Central memory CD8-positive, alpha-beta T cell (primary cell): ENCODE measurements at regions not wholly inside any gene's neighbourhood (a gene's known extent, or its start where the extent isn't known, plus 50 kb on each side); places are given as distances from the start of the nearest gene placed in this dataset.

Experiments
- ATAC-seq: fragments of 150-1000 bp; cut with Tn5 transposase; replicated peaks from 2 replicates; pipeline ENCODE4 v1.10.0; 2022; ENCODE audit warnings: mild to moderate bottlenecking, moderate FRiP score, moderate number of reproducible peaks; ENCODE audit not compliant: poor library complexity, severe bottlenecking; ENCODE audit errors: extremely low read depth
- DNase-seq, 2 donors: peaks; one replicate each; pipeline ENCODE4 v3.0.0; 2021; ENCODE audit warnings: low spot score in 2 of 2
- H3K27ac Mint-ChIP-seq: one replicate; pipeline ENCODE4 v1.8.0; 2022; ENCODE audit warnings: low read depth, mild to moderate bottlenecking, moderate library complexity, mixed read lengths
- H3K27me3 Mint-ChIP-seq: one replicate; pipeline ENCODE4 v1.8.0; 2022; ENCODE audit warnings: mixed read lengths
- H3K36me3 Mint-ChIP-seq: one replicate; pipeline ENCODE4 v1.8.0; 2022; ENCODE audit warnings: mild to moderate bottlenecking, moderate library complexity, mixed read lengths; ENCODE audit not compliant: insufficient read depth
- H3K4me1 Mint-ChIP-seq: one replicate; pipeline ENCODE4 v1.8.0; 2022; ENCODE audit warnings: mixed read lengths
- H3K4me3 Mint-ChIP-seq: one replicate; pipeline ENCODE4 v1.8.0; 2022; ENCODE audit warnings: mild to moderate bottlenecking, moderate library complexity, mixed read lengths
- H3K9me3 Mint-ChIP-seq: one replicate; pipeline ENCODE4 v1.8.0; 2022; ENCODE audit warnings: mixed read lengths

DNA sequence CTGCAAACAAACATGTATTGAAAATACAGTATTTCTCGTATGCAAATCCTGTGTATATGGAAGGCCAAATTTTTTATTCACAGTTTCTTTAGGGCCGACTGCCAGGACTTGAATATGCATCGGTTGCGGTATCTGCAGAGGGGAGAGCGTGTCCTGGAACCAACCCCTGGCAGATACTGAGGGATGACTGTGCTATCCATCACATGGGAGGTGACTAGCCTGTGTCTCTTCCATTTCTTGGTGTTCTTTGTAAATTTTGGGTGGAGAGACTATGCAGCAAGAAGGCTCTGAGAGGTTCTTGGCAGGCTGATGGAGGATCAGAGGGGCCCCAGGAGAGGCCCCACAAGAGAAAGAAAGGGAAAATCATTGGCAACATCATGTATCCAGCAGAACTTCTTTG, 384.3 kb downstream of the YTHDC2 start:
- Mint-ChIP-seq H3K27me3 (no peaks in the 10 kb centered on the region), H3K4me3 (no peak overlapping the region), H3K9me3 (no peaks in the 10 kb centered on the region), H3K27ac (no peak overlapping the region), H3K36me3 (no peaks in the 10 kb centered on the region), H3K4me1 (no peaks in the 10 kb centered on the region)
- ATAC-seq: no peak
- DNase-seq: no peak

DNA sequence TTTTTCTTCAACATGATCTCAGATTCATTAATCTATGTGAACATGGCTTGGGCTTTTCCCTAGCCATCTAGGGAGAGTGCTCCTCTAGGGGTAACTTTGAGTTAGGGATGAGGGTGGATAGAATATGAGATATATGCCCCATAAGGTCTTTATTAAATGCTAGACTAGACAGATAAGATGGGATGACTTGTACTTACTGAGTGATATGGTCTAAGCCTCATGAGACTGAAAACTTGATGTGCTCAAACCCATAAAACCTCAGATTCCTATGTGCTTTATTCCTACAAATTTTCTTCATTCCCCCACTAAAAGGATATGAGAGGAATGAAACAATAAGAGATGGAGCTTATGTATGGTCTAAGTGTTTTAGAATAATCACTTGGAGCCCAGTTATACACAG, 386.6 kb downstream of the YTHDC2 start:
- no peaks in the 10 kb centered on the region for H3K9me3 Mint-ChIP-seq
- DNase-seq (no peak), ATAC-seq (no peak)
- H3K27me3 Mint-ChIP-seq: no peaks in the 10 kb centered on the region
- no peak overlapping the region for H3K27ac Mint-ChIP-seq
- no peak overlapping the region for H3K4me3 Mint-ChIP-seq
- H3K36me3 Mint-ChIP-seq: no peaks in the 10 kb centered on the region
- no peaks in the 10 kb centered on the region for H3K4me1 Mint-ChIP-seq

DNA sequence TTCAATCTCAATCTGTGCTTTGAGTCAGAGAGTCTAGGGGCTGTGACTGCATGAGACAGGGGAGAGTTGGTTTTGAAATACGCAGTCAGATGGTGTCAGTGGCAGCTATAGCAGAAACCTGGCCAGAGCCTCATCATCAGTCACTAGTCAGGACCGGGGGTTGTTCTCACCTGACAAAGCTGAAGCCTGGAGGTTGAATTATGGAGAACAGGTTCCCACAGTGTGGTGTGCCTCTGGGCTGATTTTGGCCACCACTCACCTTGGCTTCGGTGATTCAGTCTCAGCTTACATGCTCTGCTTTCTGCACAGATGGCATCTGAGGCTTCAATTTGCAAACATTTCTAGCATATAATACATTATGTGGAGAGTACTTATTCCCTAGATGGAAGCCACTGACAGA, 387.3 kb downstream of the YTHDC2 start:
- no peak overlapping the region for H3K27ac Mint-ChIP-seq
- no peaks in the 10 kb centered on the region for H3K27me3 Mint-ChIP-seq
- H3K36me3 Mint-ChIP-seq: no peaks in the 10 kb centered on the region
- H3K9me3 Mint-ChIP-seq: no peaks in the 10 kb centered on the region
- DNase-seq: no peak
- ATAC-seq: no peak
- H3K4me1 Mint-ChIP-seq: no peaks in the 10 kb centered on the region
- H3K4me3 Mint-ChIP-seq: no peak overlapping the region

DNA sequence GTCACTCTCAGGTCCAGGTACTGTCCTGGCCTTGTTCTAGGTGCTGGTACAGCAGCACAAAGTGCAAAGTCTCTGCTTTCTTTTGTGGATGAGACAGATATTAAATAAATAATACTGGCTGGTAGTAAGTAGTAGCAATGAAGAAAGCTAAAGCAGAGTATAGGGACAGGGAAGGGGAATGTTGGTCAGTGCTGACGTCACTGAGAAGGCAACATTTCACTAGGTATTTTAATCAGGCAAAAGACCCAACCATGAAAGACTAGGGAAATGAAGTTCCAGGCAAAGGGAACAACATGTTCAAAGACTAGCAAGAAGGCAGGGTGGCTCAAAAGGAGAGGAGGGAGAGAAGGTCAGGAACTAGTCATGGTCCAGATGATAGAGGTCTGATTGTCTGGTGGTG, 388.2 kb downstream of the YTHDC2 start:
- ATAC-seq: no peak
- no peaks in the 10 kb centered on the region for H3K9me3 Mint-ChIP-seq
- no peak overlapping the region for H3K27ac Mint-ChIP-seq
- H3K27me3 Mint-ChIP-seq: no peaks in the 10 kb centered on the region
- no peaks in the 10 kb centered on the region for H3K36me3 Mint-ChIP-seq
- H3K4me1 Mint-ChIP-seq: no peaks in the 10 kb centered on the region
- no peak overlapping the region for H3K4me3 Mint-ChIP-seq
- DNase-seq: no peak

DNA sequence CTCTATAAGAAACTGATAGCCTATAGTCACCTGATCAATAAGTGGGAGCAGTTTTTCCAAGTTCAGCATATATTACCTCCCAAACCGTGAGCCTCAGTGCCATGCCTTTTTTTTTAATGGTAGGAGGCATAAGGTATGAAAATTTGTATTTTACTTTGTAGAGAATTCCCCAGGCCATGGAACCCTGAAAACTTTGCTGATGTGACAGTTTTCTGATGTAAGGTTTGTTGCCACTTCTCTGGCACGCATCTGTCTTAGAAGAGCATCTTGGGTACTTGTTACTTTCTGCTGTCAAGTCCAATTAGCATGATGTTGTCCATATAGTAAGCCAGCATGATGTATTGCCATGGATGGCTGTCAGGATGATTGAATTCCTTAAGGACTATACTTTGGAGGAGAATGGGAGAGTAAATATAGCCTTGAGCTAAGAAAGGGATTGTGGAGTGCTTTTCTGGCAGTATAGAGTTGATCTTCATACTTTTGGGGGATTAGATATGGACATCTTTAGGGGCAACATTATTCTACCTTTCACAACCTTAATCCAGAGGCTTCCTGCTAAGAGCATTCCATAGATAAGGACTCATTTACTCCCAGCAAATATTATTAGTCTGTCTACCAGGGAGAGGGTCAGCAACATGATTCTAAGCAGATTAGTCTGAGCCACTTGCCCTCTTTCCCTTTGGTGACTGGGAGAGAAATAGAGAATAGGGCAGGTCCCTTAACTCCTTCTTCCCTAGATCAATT, 389.6 kb downstream of the YTHDC2 start:
- Mint-ChIP-seq H3K9me3 (peaks cover 5% of the 10 kb centered on the region), H3K27ac (no peak overlapping the region)

DNA sequence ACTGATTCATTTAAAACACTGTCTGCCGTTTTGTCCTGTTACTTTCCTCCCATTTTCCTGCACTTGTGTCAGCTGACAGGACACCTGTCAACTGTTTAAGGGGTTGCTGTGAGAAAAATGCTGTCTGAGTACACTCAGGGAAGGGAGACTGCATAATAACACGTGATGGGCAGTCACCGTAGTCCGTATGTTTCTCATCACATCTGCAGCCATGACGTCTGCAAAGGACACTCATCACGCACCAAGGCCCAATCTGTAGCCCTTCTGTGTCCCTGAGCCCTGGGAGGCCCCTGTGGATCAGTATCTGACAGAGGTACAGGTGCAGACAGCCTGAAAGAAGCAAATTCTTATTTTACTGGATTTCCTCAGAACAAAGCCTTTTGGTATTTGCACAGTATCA, 396.3 kb downstream of the YTHDC2 start:
- no peaks in the 10 kb centered on the region for H3K36me3 Mint-ChIP-seq
- H3K27ac Mint-ChIP-seq: no peak overlapping the region
- no peaks in the 10 kb centered on the region for H3K4me1 Mint-ChIP-seq
- ATAC-seq (no peak), DNase-seq (no peak)
- no peaks in the 10 kb centered on the region for H3K27me3 Mint-ChIP-seq
- H3K4me3 Mint-ChIP-seq: no peak overlapping the region
- H3K9me3 Mint-ChIP-seq: peaks cover 11% of the 10 kb centered on the region

More for the DNA sequence above, 389.6 kb downstream of the YTHDC2 start:
- H3K36me3 Mint-ChIP-seq: no peaks in the 10 kb centered on the region
- ATAC-seq (no peak), DNase-seq (no peak)
- no peaks in the 10 kb centered on the region for H3K4me1 Mint-ChIP-seq
- H3K27me3 Mint-ChIP-seq: no peaks in the 10 kb centered on the region
- H3K4me3 Mint-ChIP-seq: no peak overlapping the region

DNA sequence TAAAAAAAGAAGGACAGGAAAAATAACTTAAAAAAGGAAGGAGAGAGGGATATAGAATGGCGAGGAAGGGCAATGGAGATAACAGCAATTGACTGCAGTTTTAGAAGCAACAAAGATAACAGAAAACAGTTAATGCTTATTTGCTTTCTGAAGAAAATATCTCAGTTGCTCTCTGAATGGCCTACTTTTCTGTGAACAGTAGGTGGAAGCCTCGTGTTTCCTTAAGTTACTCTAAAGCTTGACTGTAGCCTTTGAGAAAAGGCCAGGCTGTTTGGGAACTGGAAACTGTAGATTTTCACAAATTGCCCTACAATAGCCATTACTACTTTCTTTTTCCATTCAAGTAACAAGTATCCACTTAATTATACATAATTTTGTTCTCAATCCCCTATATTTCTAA, 404.5 kb downstream of the YTHDC2 start:
- ATAC-seq (no peak), DNase-seq (no peak)
- Mint-ChIP-seq H3K36me3 (no peaks in the 10 kb centered on the region), H3K4me1 (no peaks in the 10 kb centered on the region), H3K9me3 (peaks cover 5% of the 10 kb centered on the region), H3K4me3 (no peak overlapping the region), H3K27me3 (no peaks in the 10 kb centered on the region), H3K27ac (no peak overlapping the region)

DNA sequence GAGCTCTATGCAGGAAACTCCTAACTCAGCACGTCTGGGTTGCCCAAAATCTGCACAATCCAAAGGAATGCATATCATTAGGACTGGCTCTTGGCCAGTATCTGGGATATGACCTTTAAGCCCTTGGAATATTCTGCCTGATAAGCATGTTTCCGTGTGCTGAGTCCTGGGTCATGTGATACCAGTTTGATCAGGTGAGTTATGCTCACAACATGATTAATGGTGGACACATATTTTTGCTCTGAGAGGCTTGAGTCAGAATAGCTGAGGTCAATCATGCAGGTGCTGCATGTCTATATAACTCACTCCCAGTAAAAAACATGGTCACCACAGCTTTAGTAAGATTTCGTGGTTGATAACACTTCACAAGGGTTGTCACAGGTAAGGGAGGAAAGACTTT, 408.8 kb downstream of the YTHDC2 start:
- no peaks in the 10 kb centered on the region for H3K4me1 Mint-ChIP-seq
- DNase-seq (no peak), ATAC-seq (no peak)
- no peaks in the 10 kb centered on the region for H3K27me3 Mint-ChIP-seq
- H3K27ac Mint-ChIP-seq: no peak overlapping the region
- no peak overlapping the region for H3K4me3 Mint-ChIP-seq
- H3K9me3 Mint-ChIP-seq: no peaks in the 10 kb centered on the region
- H3K36me3 Mint-ChIP-seq: peaks cover 2% of the 10 kb centered on the region

DNA sequence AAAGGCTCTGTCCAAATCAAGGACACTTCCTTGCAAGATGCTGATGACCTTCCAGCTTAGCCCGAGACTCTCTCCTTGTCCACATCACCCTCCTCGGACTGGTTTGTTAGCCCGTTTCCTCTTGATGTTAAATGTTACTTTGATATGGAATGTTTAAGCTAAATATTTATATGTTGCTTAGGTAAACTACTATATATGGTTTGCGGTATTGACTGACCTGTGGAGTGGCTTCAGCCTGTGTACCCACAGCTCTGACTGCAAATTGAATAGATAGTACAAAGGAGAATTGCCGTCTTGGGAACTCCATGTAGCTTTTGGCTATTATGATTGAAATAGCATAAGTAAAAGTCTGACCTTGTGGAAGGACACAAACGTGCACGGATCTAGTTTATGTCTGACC, 422.0 kb downstream of the YTHDC2 start:
- H3K27me3 Mint-ChIP-seq: no peaks in the 10 kb centered on the region
- no peaks in the 10 kb centered on the region for H3K36me3 Mint-ChIP-seq
- H3K4me1 Mint-ChIP-seq: no peaks in the 10 kb centered on the region
- no peak for DNase-seq
- peaks cover 6% of the 10 kb centered on the region for H3K9me3 Mint-ChIP-seq
- ATAC-seq: no peak
- no peak overlapping the region for H3K4me3 Mint-ChIP-seq
- H3K27ac Mint-ChIP-seq: no peak overlapping the region

DNA sequence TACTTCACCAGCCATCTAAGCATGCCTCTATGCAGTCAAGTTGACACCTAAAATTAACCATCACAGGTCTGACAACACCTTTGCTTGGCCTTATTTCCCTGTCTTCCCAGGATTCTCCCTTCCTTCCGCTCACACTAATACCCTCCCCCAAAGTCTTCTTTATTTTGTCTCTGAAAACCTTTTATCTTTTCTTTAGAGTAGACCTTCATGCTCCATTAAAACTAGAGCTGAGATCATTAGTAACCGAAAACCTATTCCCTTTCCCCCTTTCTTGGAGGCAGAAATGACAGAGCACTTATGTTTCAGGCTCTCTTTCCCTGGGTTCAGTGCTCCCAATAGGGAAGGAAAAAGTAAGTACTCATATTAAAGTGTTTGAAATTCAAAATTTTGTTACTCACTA, 423.8 kb downstream of the YTHDC2 start:
- Mint-ChIP-seq H3K36me3 (no peaks in the 10 kb centered on the region), H3K4me3 (no peak overlapping the region), H3K4me1 (no peaks in the 10 kb centered on the region), H3K27me3 (no peaks in the 10 kb centered on the region), H3K9me3 (peaks cover 6% of the 10 kb centered on the region), H3K27ac (no peak overlapping the region)
- DNase-seq: no peak
- ATAC-seq: no peak

DNA sequence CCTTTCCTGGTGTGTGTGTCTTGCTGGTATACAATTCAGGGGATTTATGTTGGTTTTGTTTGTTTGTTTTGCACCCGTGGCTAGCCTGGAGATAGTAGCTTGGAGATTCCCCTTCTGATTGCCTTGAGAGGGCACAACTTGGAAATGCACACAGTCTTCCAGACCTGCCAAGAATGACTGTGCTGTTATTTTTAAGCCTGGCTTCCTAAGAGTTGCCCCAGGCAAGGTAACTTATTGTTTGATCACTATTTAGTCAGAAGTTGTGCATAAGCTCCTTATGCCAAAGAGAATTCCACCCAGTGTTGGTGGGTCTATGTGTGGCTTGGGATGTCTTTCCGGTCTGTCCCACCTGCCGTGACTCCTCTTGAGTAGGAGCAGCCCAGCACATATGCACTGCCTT, 421.9 kb upstream of the KCNN2 start:
- ATAC-seq (no peak), DNase-seq (no peak)
- no peaks in the 10 kb centered on the region for H3K4me1 Mint-ChIP-seq
- H3K36me3 Mint-ChIP-seq: no peaks in the 10 kb centered on the region
- H3K27ac Mint-ChIP-seq: no peak overlapping the region
- H3K4me3 Mint-ChIP-seq: no peak overlapping the region
- peaks cover 11% of the 10 kb centered on the region for H3K9me3 Mint-ChIP-seq
- H3K27me3 Mint-ChIP-seq: no peaks in the 10 kb centered on the region

DNA sequence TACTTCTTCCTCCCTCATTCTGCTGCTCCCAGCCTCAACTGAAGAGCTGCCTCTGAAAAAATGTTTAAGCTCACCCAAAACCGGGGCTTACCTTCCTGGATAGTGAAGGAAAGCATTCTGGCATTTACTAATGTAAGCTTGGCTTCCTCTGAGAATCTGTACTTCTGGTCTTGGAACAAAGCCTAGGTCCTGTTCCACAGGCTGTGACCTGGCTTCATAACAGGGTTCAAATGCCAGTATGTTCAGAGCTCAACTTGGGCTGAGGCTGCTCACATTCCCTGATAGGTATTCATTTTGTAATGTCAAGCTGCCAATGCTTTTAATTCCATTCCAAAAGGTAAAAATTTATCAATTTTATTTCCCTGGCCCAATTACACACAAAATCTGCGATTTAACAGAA, 411.7 kb upstream of the KCNN2 start:
- no peaks in the 10 kb centered on the region for H3K36me3 Mint-ChIP-seq
- H3K27ac Mint-ChIP-seq: no peak overlapping the region
- H3K27me3 Mint-ChIP-seq: no peaks in the 10 kb centered on the region
- H3K4me1 Mint-ChIP-seq: no peaks in the 10 kb centered on the region
- H3K9me3 Mint-ChIP-seq: peaks cover 16% of the 10 kb centered on the region
- H3K4me3 Mint-ChIP-seq: no peak overlapping the region
- no peak for DNase-seq
- no peak for ATAC-seq

DNA sequence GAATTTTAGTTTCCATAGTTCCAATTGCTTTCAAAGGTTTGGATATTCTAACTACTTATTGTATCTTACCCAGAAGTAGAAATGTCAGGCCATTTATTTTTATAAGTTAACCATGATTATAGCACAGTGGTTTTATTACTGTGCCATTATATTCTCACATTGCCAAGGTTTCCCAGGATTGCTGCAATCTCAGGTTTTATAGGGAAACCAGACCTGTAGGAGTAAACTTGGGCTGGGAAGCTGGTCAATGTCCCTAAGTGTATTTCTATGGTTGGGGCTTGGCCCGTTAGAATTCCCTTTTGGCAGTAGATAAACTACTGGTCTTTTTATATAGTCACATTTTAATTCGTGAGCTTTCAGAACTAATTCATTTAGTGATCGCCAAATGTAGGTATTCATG, 396.6 kb upstream of the KCNN2 start:
- Mint-ChIP-seq H3K36me3 (no peaks in the 10 kb centered on the region), H3K27me3 (no peaks in the 10 kb centered on the region), H3K9me3 (peaks cover 9% of the 10 kb centered on the region), H3K27ac (no peak overlapping the region), H3K4me1 (no peaks in the 10 kb centered on the region), H3K4me3 (no peak overlapping the region)
- ATAC-seq: no peak
- no peak for DNase-seq

DNA sequence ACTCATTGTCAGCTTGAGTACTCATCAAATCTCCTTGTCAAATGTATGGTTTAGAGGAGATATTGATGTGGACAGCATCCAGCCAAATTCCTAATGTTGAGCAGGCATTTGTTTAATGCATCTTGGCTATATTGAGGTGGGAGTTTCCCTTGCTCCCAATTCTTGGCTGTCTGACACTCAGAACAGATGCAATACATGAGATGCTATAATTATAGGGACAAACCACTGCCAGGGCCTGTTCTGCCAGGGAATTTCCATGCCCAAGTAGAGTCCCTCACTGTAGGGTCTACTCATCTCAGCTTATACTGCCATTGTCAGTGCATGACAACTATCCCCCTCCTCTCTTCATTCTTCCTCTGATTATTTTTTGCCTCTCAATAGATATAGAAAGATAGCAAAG, 392.0 kb upstream of the KCNN2 start:
- H3K9me3 Mint-ChIP-seq: peaks cover 9% of the 10 kb centered on the region
- no peak overlapping the region for H3K27ac Mint-ChIP-seq
- H3K4me1 Mint-ChIP-seq: no peaks in the 10 kb centered on the region
- no peak for DNase-seq
- no peaks in the 10 kb centered on the region for H3K36me3 Mint-ChIP-seq
- H3K4me3 Mint-ChIP-seq: no peak overlapping the region
- H3K27me3 Mint-ChIP-seq: no peaks in the 10 kb centered on the region
- no peak for ATAC-seq
